ENCODE measurements at regions not wholly inside any gene's neighbourhood (a gene's known extent, or its start where the extent isn't known, plus 50 kb on each side); places are given as distances from the start of the nearest gene placed in this dataset.
"Not testable (repeated sequence)": the region's sequence is repeated elsewhere in the genome, so short reads cannot be mapped to it uniquely, and the experiment has no call there.

- H3K27ac ChIP-seq (ENCODE audit: low read depth, low read length); FAIRE-seq; H4K91ac ChIP-seq (replicated peaks; ENCODE audit: insufficient read length, low read length); H3K27me3 ChIP-seq (replicated peaks in 1 of 4; ENCODE audit: control insufficient read depth in 3 of 4, extremely low read depth in 1 of 4, insufficient read depth in 3 of 4, low read length in 3 of 4); H2AK5ac ChIP-seq (ENCODE audit: low read depth, low read length); H3K4ac ChIP-seq (replicated peaks; ENCODE audit: insufficient read length, low read depth, low read length); H3K18ac ChIP-seq (ENCODE audit: extremely low read depth, low read length); H4K8ac ChIP-seq (ENCODE audit: extremely low read depth, insufficient read depth, low read length); CTCF ChIA-PET (ENCODE audit: partially characterized antibody); H2BK12ac ChIP-seq (ENCODE audit: low read depth, low read length); H3K14ac ChIP-seq (ENCODE audit: insufficient read length); H3K4me1 ChIP-seq (replicated peaks in 1 of 4; ENCODE audit: control insufficient read depth in 3 of 4, insufficient read depth in 4 of 4, low read length in 3 of 4); H3K9ac ChIP-seq (replicated peaks in 1 of 4; ENCODE audit: extremely low read depth in 1 of 4, low read depth in 3 of 4, low read length in 3 of 4); H3K56ac ChIP-seq (replicated peaks; ENCODE audit: insufficient read length, low read depth, low read length); H3K4me2 ChIP-seq (ENCODE audit: insufficient read depth in 1 of 2, low read depth in 2 of 2, low read length in 2 of 2); H2AFZ ChIP-seq (ENCODE audit: low read length); H3K79me2 ChIP-seq (ENCODE audit: control insufficient read depth in 1 of 2, insufficient read depth in 2 of 2, low read length in 2 of 2); H3K9me3 ChIP-seq (ENCODE audit: insufficient read depth in 2 of 2, low read depth in 1 of 2, low read length in 1 of 2); H2BK5ac ChIP-seq (ENCODE audit: low read depth, low read length); H3K23me2 ChIP-seq (ENCODE audit: low read depth, low read length); H2BK120ac ChIP-seq (replicated peaks; ENCODE audit: low read depth, low read length); H2BK20ac ChIP-seq (ENCODE audit: low read length); H3K4me3 ChIP-seq (ENCODE audit: extremely low read depth in 1 of 4, insufficient read depth in 2 of 4, low read depth in 3 of 4, low read length in 4 of 4); H4K5ac ChIP-seq (ENCODE audit: insufficient read length, low read depth, low read length); POLR2A ChIA-PET (ENCODE audit: partially characterized antibody); H3K36me3 ChIP-seq (ENCODE audit: control insufficient read depth in 2 of 4, insufficient read depth in 4 of 4, low read length in 3 of 4); H3K79me1 ChIP-seq (ENCODE audit: low read depth, low read length); H3K23ac ChIP-seq (ENCODE audit: insufficient read length); H4K20me1 ChIP-seq (replicated peaks in 1 of 2; ENCODE audit: control insufficient read depth in 1 of 2, insufficient read depth in 2 of 2, low read length in 2 of 2); H2BK15ac ChIP-seq (ENCODE audit: low read length): not testable (repeated sequence)
- peak; percentile 66 for TF ChIP-seq CEBPB (IDR thresholded peaks at IDR 0.05; ENCODE audit: low read depth, low read length)
- peak in 1 of 2 experiments; percentile 44 for DNase-seq (ENCODE audit: low read depth in 1 of 2, low spot score in 2 of 2)
- WGBS, 2 experiments (ENCODE audit: extremely low coverage in 1 of 2, insufficient coverage in 1 of 2, insufficient read length in 1 of 2, insufficient replicate concordance in 2 of 2, low coverage in 1 of 2, low lambda C conversion rate in 2 of 2, missing lambda C conversion rate in 1 of 2) = 89% methylated on average over 4 of the region's 4 CpGs; no CpG with 5 or more reads in 1 of the 2 experiments
Observed at GRCh38 chr3:67930394-67930793, 276.0 kb upstream of the SUCLG2 start.
